Astrocyte (in vitro differentiated cells and primary cell): ENCODE measurements at regions not wholly inside any gene's neighbourhood (a gene's known extent, or its start where the extent isn't known, plus 50 kb on each side); places are given as distances from the start of the nearest gene placed in this dataset.

ENCODE experiments used
- DNase-seq: peaks from one replicate; pipeline ENCODE4 v3.0.0-alpha.2; 2010; ENCODE audit warnings: low read depth
- FAIRE-seq: peaks from 2 replicates; lab custom pipeline; 2011; peaks lifted over from hg19 to GRCh38; lab: Jason Lieb, UNC
- H2AFZ ChIP-seq: 2 replicates; pipeline ENCODE4 v1.6.0; 2012; ENCODE audit warnings: low read depth, low read length, inconsistent platforms
- H3K27ac ChIP-seq: 2 replicates; pipeline ENCODE4 v1.5.1; 2011; ENCODE audit warnings: low read depth, low read length, inconsistent platforms
- H3K27me3 ChIP-seq: 2 replicates; pipeline ENCODE4 v1.6.0; 2011; ENCODE audit warnings: low read length, inconsistent platforms; ENCODE audit not compliant: insufficient read depth
- H3K36me3 ChIP-seq: 2 replicates; pipeline ENCODE4 v1.5.1; 2011; ENCODE audit warnings: low read length, inconsistent platforms; ENCODE audit not compliant: insufficient read depth
- H3K4me1 ChIP-seq: 2 replicates; pipeline ENCODE4 v1.5.1; 2011; ENCODE audit warnings: low read length, inconsistent platforms; ENCODE audit not compliant: insufficient read depth
- H3K4me2 ChIP-seq: 2 replicates; pipeline ENCODE4 v1.6.0; 2012; ENCODE audit warnings: low read length, inconsistent platforms
- H3K4me3 ChIP-seq: 2 replicates; pipeline ENCODE4 v1.5.1; 2011; ENCODE audit warnings: low read depth, mild to moderate bottlenecking, low read length, inconsistent platforms; ENCODE audit not compliant: insufficient read depth
- H3K79me2 ChIP-seq: 2 replicates; pipeline ENCODE4 v1.6.0; 2012; ENCODE audit warnings: mild to moderate bottlenecking, low read length, inconsistent platforms; ENCODE audit not compliant: insufficient read depth
- H3K9ac ChIP-seq: 2 replicates; pipeline ENCODE4 v1.6.0; 2012; ENCODE audit warnings: mild to moderate bottlenecking, low read length, inconsistent platforms
- H3K9me3 ChIP-seq: 2 replicates; pipeline ENCODE4 v1.5.1; 2012; ENCODE audit warnings: low read depth, mild to moderate bottlenecking, low read length, inconsistent platforms; ENCODE audit not compliant: insufficient read depth
- H4K20me1 ChIP-seq: 2 replicates; pipeline ENCODE4 v1.6.0; 2012; ENCODE audit warnings: low read length, inconsistent platforms; ENCODE audit not compliant: insufficient read depth
- H3K27ac Mint-ChIP-seq: one replicate; pipeline ENCODE4 v1.8.0; 2021; ENCODE audit warnings: mild to moderate bottlenecking, mixed read lengths; ENCODE audit not compliant: unreplicated experiment
- H3K27me3 Mint-ChIP-seq: one replicate; pipeline ENCODE4 v1.8.0; 2021; ENCODE audit warnings: low read depth, mixed read lengths; ENCODE audit not compliant: unreplicated experiment
- H3K36me3 Mint-ChIP-seq: one replicate; pipeline ENCODE4 v1.8.0; 2021; ENCODE audit warnings: low read depth, mixed read lengths; ENCODE audit not compliant: unreplicated experiment
- H3K4me1 Mint-ChIP-seq: one replicate; pipeline ENCODE4 v1.8.0; 2021; ENCODE audit warnings: low read depth, mixed read lengths; ENCODE audit not compliant: unreplicated experiment
- H3K4me3 Mint-ChIP-seq: one replicate; pipeline ENCODE4 v1.8.0; 2021; ENCODE audit warnings: mild to moderate bottlenecking, moderate library complexity, mixed read lengths; ENCODE audit not compliant: unreplicated experiment
- H3K9me3 Mint-ChIP-seq: one replicate; pipeline ENCODE4 v1.8.0; 2021; ENCODE audit warnings: mild to moderate bottlenecking, mixed read lengths; ENCODE audit not compliant: unreplicated experiment
- CTCF ChIP-seq: IDR thresholded peaks from 2 replicates; pipeline ENCODE4 v1.5.1; 2011; ENCODE audit warnings: low read depth, mild to moderate bottlenecking, inconsistent platforms, low read length, moderate library complexity; ENCODE audit not compliant: insufficient read depth
- EZH2 ChIP-seq: IDR thresholded peaks from 2 replicates; pipeline ENCODE4 v1.6.1; 2012; ENCODE audit warnings: mild to moderate bottlenecking, low read length, inconsistent platforms; ENCODE audit not compliant: insufficient read depth

GRCh38 chr10:6721964-6722615, 142.0 kb upstream of the PRKCQ start:
- H3K79me2 ChIP-seq, result no peaks in the 10 kb centered on the region
- FAIRE-seq, result peak; percentile 60
- no peaks in the 10 kb centered on the region for H3K36me3 ChIP-seq
- Mint-ChIP-seq H3K27me3 (peaks cover 4% of the 10 kb centered on the region), H3K36me3 (no peaks in the 10 kb centered on the region), H3K27ac (peak overlapping the region; percentile 93), H3K4me3 (peak overlapping the region; percentile 2), H3K9me3 (peaks cover 4% of the 10 kb centered on the region), H3K4me1 (peaks cover 23% of the 10 kb centered on the region)
- H3K4me3 ChIP-seq, result peak overlapping the region; percentile 41
- peak; percentile 95 for DNase-seq
- H3K4me1 ChIP-seq, result peaks cover 22% of the 10 kb centered on the region
- H3K9ac ChIP-seq, result peak overlapping the region; percentile 77
- H4K20me1 ChIP-seq, result no peaks in the 10 kb centered on the region
- H3K27me3 ChIP-seq, result no peaks in the 10 kb centered on the region
- H2AFZ ChIP-seq, result peak overlapping the region; percentile 27
- peak overlapping the region; percentile 81 for H3K4me2 ChIP-seq
- TF ChIP-seq EZH2 (no peak), CTCF (no peak)
- peak overlapping the region; percentile 93 for H3K27ac ChIP-seq
- no peaks in the 10 kb centered on the region for H3K9me3 ChIP-seq

DNA sequence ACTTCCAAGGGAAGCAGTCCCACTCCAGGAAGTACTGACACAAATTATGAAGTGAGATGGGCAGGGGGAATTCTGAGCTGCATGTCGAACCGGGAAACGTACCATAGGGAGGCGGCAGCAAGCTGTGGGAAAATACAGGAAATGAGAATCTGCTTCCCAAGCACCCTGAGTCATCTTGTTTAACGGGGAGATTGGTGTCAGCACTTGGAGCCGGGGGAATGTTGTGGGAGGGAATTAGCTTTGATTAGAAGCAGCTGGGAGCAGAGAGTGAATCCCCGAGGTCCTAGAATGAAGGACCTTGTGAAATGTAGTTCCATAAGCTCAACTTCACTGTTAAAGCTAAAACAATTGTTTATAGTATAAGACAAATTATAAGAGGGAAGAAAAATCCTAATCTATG, 141.4 kb upstream of the PRKCQ start:
- DNase-seq, result peak; percentile 96
- Histone ChIP-seq H3K27me3 (no peaks in the 10 kb centered on the region), H3K4me1 (peaks cover 22% of the 10 kb centered on the region), H3K79me2 (no peaks in the 10 kb centered on the region), H3K4me3 (peak overlapping the region; percentile 41), H3K4me2 (peak overlapping the region; percentile 81), H2AFZ (peak overlapping the region; percentile 27), H3K27ac (peak overlapping the region; percentile 93), H4K20me1 (no peaks in the 10 kb centered on the region), H3K9me3 (no peaks in the 10 kb centered on the region), H3K9ac (peak overlapping the region; percentile 77), H3K36me3 (no peaks in the 10 kb centered on the region)
- peak; percentile 94 for FAIRE-seq
- H3K27ac Mint-ChIP-seq, result peak overlapping the region; percentile 93
- H3K27me3 Mint-ChIP-seq, result no peaks in the 10 kb centered on the region
- H3K9me3 Mint-ChIP-seq, result peaks cover 4% of the 10 kb centered on the region
- no peak for TF ChIP-seq EZH2
- TF ChIP-seq CTCF, result no peak
- peaks cover 23% of the 10 kb centered on the region for H3K4me1 Mint-ChIP-seq
- H3K4me3 Mint-ChIP-seq, result no peak overlapping the region
- H3K36me3 Mint-ChIP-seq, result no peaks in the 10 kb centered on the region

DNA sequence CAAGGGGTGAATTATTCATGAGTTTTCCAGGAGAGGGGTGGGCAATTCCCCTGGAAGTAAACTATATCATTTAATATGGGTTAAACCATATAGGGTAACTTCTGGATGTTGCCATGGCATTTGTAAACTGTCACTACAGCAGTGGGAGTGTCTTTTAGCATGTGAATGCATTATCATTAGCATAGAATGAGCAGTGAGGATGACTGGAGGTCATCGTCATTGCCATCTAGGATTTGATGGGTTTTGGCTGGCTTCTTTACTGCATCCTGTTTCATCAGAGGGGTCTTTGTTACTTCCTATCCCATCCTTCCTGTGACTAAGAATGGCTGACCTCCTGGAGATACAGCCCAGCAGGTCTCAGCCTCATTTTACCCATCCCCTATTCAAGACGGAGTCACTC, 139.5 kb upstream of the PRKCQ start:
- Histone ChIP-seq H4K20me1 (no peaks in the 10 kb centered on the region), H3K4me2 (no peak overlapping the region), H3K9me3 (no peaks in the 10 kb centered on the region), H3K9ac (no peak overlapping the region), H3K4me3 (no peak overlapping the region), H3K79me2 (no peaks in the 10 kb centered on the region), H3K27ac (no peak overlapping the region), H2AFZ (no peak overlapping the region), H3K27me3 (no peaks in the 10 kb centered on the region), H3K4me1 (peaks cover 22% of the 10 kb centered on the region), H3K36me3 (no peaks in the 10 kb centered on the region)
- no peak overlapping the region for H3K4me3 Mint-ChIP-seq
- FAIRE-seq (no peak), DNase-seq (no peak)
- H3K36me3 Mint-ChIP-seq, result no peaks in the 10 kb centered on the region
- no peak overlapping the region for H3K27ac Mint-ChIP-seq
- H3K9me3 Mint-ChIP-seq, result peaks cover 4% of the 10 kb centered on the region
- TF ChIP-seq EZH2, result no peak
- no peak for TF ChIP-seq CTCF
- H3K4me1 Mint-ChIP-seq, result peaks cover 23% of the 10 kb centered on the region
- no peaks in the 10 kb centered on the region for H3K27me3 Mint-ChIP-seq
